ENCODE measurements at regions not wholly inside any gene's neighbourhood (a gene's known extent, or its start where the extent isn't known, plus 50 kb on each side); places are given as distances from the start of the nearest gene placed in this dataset.

DNA sequence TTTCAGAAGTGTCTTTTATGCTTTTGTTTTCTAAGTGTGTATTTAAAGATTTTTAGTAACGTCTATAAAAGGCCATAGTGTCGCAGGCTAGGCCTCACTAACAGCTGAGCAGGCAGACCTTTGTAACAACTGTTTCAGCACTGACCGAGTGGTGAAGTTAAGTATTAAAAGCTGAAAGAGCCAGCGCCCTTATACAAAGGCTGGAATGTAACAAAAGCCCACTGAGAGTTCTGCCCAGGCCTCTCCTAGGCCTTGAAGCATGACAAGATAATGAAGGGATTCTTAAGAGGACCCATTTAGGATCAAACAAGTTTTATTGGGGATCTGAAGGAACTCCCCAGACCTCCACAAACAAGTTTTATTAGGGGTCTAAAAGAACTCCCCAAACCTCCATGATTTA, 722.5 kb upstream of the PRKX start:
- TF ChIP-seq CTCF (IDR thresholded peaks at IDR 0.05) (no peak), POLR2A (IDR thresholded peaks at IDR 0.05) (no peak)
